ENCODE measurements at regions not wholly inside any gene's neighbourhood (a gene's known extent, or its start where the extent isn't known, plus 50 kb on each side); places are given as distances from the start of the nearest gene placed in this dataset.
"Not testable (repeated sequence)": the region's sequence is repeated elsewhere in the genome, so short reads cannot be mapped to it uniquely, and the experiment has no call there.

GRCh38 chr4:188429965-188430364 is 290.7 kb downstream of the TRIML1 start:
- no peak for FAIRE-seq
- DNase-seq (ENCODE audit: low spot score in 2 of 2), result no peak

GRCh38 chr4:188430384-188430783 is 291.1 kb downstream of the TRIML1 start:
- FAIRE-seq, result no peak
- no peak for DNase-seq (ENCODE audit: low spot score in 2 of 2)

- DNase-seq (ENCODE audit: low spot score in 2 of 2) (no peak), FAIRE-seq (no peak)
Observed at GRCh38 chr4:188432328-188432727, 293.1 kb downstream of the TRIML1 start.

- FAIRE-seq (no peak), DNase-seq (ENCODE audit: low spot score in 2 of 2) (no peak)
Observed at GRCh38 chr4:188433741-188434315, 294.6 kb downstream of the TRIML1 start.

- FAIRE-seq (no peak), DNase-seq (ENCODE audit: low spot score in 2 of 2) (no peak)
Observed at GRCh38 chr4:188434643-188435042, 295.4 kb downstream of the TRIML1 start.

GRCh38 chr4:188435381-188435780 is 296.1 kb downstream of the TRIML1 start:
- FAIRE-seq, result no peak
- DNase-seq (ENCODE audit: low spot score in 2 of 2), result no peak

GRCh38 chr4:188437535-188437934 is 298.3 kb downstream of the TRIML1 start:
- FAIRE-seq, result no peak
- DNase-seq (ENCODE audit: low spot score in 2 of 2), result no peak

- FAIRE-seq; DNase-seq (ENCODE audit: low spot score in 2 of 2): not testable (repeated sequence)
Observed at GRCh38 chr4:188438391-188438824, 299.2 kb downstream of the TRIML1 start.

- peak in 1 of 2 donors; percentile 7 for DNase-seq (ENCODE audit: low spot score in 2 of 2)
- FAIRE-seq, result no peak
Observed at GRCh38 chr4:188439641-188440311, 300.5 kb downstream of the TRIML1 start.

GRCh38 chr4:188444500-188444899 is 305.3 kb downstream of the TRIML1 start:
- no peak for FAIRE-seq

GRCh38 chr4:188448996-188449395 is 309.8 kb downstream of the TRIML1 start:
- not testable (repeated sequence) for FAIRE-seq

More at GRCh38 chr4:188444500-188444899, 305.3 kb downstream of the TRIML1 start:
- no peak for DNase-seq (ENCODE audit: low spot score in 2 of 2)

GRCh38 chr4:188450571-188450970 is 311.3 kb downstream of the TRIML1 start:
- no peak for DNase-seq (ENCODE audit: low spot score in 2 of 2)

More at GRCh38 chr4:188448996-188449395, 309.8 kb downstream of the TRIML1 start:
- not testable (repeated sequence) for DNase-seq (ENCODE audit: low spot score in 2 of 2)

GRCh38 chr4:188452097-188452496 is 312.9 kb downstream of the TRIML1 start:
- no peak for DNase-seq (ENCODE audit: low spot score in 2 of 2)
- FAIRE-seq, result no peak

More at GRCh38 chr4:188450571-188450970, 311.3 kb downstream of the TRIML1 start:
- no peak for FAIRE-seq

- FAIRE-seq, result no peak
- DNase-seq (ENCODE audit: low spot score in 2 of 2), result no peak
Observed at GRCh38 chr4:188454575-188454974, 315.3 kb downstream of the TRIML1 start.

GRCh38 chr4:188455062-188455752 is 316.0 kb downstream of the TRIML1 start:
- DNase-seq (ENCODE audit: low spot score in 2 of 2), result no peak
- FAIRE-seq, result no peak

- FAIRE-seq (no peak), DNase-seq (ENCODE audit: low spot score in 2 of 2) (no peak)
Observed at GRCh38 chr4:188459381-188459780, 320.1 kb downstream of the TRIML1 start.

GRCh38 chr4:188463909-188464308 is 324.7 kb downstream of the TRIML1 start:
- DNase-seq (ENCODE audit: low spot score in 2 of 2), result no peak
- FAIRE-seq, result no peak

GRCh38 chr4:188466001-188466400 is 326.8 kb downstream of the TRIML1 start:
- DNase-seq (ENCODE audit: low spot score in 2 of 2) (no peak), FAIRE-seq (no peak)

GRCh38 chr4:188484256-188484655 is 345.0 kb downstream of the TRIML1 start:
- DNase-seq (ENCODE audit: low spot score in 2 of 2), result no peak
- FAIRE-seq, result no peak

GRCh38 chr4:188485906-188486305 is 346.7 kb downstream of the TRIML1 start:
- FAIRE-seq (no peak), DNase-seq (ENCODE audit: low spot score in 2 of 2) (no peak)

- DNase-seq (ENCODE audit: low spot score in 2 of 2), result no peak
- no peak for FAIRE-seq
Observed at GRCh38 chr4:188492886-188493285, 353.6 kb downstream of the TRIML1 start.

Measured in frontal cortex (tissue), 3 donors.